Subcutaneous adipose tissue (tissue), 1 donor: ENCODE measurements at regions not wholly inside any gene's neighbourhood (a gene's known extent, or its start where the extent isn't known, plus 50 kb on each side); places are given as distances from the start of the nearest gene placed in this dataset.

Source experiments
- TF ChIP-seq, protein P1 (sequence below): fragments of 450-650 bp; IDR thresholded peaks from one replicate; pipeline ENCODE4 v1.5.1; 2016; ENCODE audit warnings: low read depth, mild to moderate bottlenecking, control low read depth, antibody characterized with exemption, moderate library complexity

DNA sequence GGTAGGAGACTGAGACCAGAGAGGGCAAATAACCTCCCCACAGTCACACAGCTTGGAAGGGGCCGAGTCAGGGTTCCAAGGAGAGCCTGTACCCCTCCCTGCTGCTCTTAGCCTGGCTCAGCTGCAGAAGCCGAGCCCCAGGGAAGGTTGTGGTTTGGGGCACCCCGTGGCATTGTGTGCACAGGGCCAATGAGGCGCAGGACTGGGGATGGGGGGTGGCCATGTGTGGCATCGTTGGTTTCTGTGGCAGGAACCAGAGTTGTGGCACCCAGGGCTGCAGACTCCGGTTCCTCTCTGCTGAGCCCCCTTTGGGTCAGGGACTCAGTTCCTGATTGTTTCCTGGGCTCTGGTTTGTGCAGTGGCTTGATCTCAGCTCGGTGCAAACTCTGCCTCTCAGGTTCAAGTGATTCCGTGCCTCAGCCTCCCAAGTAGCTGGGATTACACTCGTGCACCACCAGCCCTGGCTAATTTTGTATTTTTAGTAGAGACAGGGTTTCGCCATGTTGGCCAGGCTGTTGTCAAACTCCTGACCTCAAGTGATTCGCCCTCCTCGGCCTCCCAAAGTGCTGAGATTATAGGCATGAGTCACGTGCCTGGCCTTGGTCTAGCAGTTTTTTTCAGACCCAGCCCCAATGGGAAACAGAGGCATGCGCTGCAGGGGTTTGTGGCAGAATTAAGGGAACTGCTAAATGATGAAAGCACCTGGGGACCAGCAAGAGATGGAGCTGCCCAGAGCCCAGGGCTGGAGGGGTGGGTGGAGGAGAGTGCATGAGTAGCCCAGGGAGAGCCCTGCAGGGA is 221.0 kb upstream of the SULF2 start:
- TF ChIP-seq, protein P1, sequence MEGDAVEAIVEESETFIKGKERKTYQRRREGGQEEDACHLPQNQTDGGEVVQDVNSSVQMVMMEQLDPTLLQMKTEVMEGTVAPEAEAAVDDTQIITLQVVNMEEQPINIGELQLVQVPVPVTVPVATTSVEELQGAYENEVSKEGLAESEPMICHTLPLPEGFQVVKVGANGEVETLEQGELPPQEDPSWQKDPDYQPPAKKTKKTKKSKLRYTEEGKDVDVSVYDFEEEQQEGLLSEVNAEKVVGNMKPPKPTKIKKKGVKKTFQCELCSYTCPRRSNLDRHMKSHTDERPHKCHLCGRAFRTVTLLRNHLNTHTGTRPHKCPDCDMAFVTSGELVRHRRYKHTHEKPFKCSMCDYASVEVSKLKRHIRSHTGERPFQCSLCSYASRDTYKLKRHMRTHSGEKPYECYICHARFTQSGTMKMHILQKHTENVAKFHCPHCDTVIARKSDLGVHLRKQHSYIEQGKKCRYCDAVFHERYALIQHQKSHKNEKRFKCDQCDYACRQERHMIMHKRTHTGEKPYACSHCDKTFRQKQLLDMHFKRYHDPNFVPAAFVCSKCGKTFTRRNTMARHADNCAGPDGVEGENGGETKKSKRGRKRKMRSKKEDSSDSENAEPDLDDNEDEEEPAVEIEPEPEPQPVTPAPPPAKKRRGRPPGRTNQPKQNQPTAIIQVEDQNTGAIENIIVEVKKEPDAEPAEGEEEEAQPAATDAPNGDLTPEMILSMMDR = no peak

DNA sequence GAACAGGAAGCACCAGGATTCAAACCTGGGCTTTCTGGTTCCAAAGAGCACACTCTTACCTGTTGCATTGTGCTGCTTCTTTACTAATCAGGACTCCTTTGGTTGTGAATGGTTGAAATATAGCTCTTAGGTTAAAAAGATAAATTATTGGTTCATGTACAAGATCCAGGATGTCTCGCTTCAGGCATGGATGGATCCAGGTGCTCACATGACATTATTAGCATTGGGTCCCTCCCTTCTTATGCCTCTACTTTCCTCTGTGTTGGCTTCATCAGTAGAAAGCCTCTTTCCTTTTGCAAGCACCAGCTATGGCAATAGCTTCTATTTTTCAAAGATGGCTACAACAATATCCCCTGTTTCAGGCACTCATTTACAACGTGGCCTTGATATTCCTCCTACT is 217.7 kb upstream of the SULF2 start:
- TF ChIP-seq, protein P1 = no peak

- TF ChIP-seq, protein P1 = no peak
Observed at GRCh38 chr20:48002517-48002970, 217.3 kb upstream of the SULF2 start.

GRCh38 chr20:47999166-47999565 is 213.9 kb upstream of the SULF2 start:
- TF ChIP-seq, protein P1 = no peak

GRCh38 chr20:47998736-47999135 is 213.5 kb upstream of the SULF2 start:
- TF ChIP-seq, protein P1 = no peak

DNA sequence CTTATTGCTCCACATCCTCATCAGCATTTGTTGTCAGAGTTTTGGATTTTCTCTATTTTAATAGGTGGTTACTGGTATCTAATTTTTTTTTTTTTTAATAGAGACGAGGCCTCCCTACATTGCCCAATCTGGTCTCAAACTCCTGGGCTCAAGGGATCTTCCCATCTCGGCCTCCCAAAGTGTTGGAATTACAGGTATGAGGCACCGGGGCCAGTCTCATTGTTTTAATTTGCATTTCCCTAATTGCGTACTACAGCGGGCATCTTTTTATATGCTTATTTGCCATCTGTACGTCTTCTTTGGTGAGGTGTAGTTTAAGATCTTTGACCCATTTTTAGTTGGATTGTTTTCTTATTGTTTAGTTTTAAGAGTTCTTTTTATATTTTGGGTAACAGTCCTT is 210.4 kb upstream of the SULF2 start:
- TF ChIP-seq, protein P1 = no peak

- TF ChIP-seq, protein P1 = no peak
Observed at GRCh38 chr20:47993817-47994216, 208.5 kb upstream of the SULF2 start.
